SK-N-MC (cell line): ENCODE measurements at regions not wholly inside any gene's neighbourhood (a gene's known extent, or its start where the extent isn't known, plus 50 kb on each side); places are given as distances from the start of the nearest gene placed in this dataset.

Source experiments
- EZH2 ChIP-seq: fragments of 200-600 bp; sonication (generic); IDR thresholded peaks from one replicate; pipeline ENCODE4 v1.6.1; 2017; ENCODE audit warnings: antibody characterized with exemption
- FOXP2 ChIP-seq: optimal IDR thresholded peaks from 2 replicates; pipeline ENCODE3; 2011; ENCODE audit warnings: mild to moderate bottlenecking, moderate library complexity; ENCODE audit not compliant: insufficient read depth; ENCODE audit errors: extremely low read length, control extremely low read depth
- POLR2AphosphoS5 ChIP-seq: IDR thresholded peaks from 2 replicates; pipeline ENCODE4 v1.6.1; 2012; ENCODE audit warnings: mild to moderate bottlenecking, low read depth, low read length, borderline replicate concordance

- TF ChIP-seq POLR2AphosphoS5 (no peak), FOXP2 (no peak), EZH2 (no peak)
Observed at GRCh38 chr3:145893331-145893730, 267.7 kb downstream of the PLOD2 start.
